ENCODE measurements at regions not wholly inside any gene's neighbourhood (a gene's known extent, or its start where the extent isn't known, plus 50 kb on each side); places are given as distances from the start of the nearest gene placed in this dataset.
A peak's percentile ranks its signal among the peaks of the same experiment; 100 is the strongest.

DNA sequence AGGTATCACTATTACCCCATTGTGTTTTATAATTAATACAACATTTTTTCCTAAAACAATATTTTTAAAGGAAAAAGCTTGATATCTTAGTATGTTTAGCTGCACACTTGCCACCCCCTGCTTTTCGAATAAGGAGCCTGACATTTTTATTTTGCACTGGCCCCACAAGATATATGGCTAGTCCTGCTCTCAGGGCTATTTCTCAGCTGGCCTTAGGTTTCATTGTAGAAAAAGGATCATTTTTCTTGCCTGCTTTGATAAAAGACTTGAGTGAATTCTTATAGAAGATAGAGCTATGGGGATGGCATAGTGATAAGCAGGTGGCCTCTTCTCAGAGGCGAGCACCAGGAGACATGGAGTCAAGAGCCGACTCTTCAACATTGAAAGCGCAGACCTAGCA is 167.0 kb downstream of the FAM78B start:
- TF ChIP-seq, protein P1, sequence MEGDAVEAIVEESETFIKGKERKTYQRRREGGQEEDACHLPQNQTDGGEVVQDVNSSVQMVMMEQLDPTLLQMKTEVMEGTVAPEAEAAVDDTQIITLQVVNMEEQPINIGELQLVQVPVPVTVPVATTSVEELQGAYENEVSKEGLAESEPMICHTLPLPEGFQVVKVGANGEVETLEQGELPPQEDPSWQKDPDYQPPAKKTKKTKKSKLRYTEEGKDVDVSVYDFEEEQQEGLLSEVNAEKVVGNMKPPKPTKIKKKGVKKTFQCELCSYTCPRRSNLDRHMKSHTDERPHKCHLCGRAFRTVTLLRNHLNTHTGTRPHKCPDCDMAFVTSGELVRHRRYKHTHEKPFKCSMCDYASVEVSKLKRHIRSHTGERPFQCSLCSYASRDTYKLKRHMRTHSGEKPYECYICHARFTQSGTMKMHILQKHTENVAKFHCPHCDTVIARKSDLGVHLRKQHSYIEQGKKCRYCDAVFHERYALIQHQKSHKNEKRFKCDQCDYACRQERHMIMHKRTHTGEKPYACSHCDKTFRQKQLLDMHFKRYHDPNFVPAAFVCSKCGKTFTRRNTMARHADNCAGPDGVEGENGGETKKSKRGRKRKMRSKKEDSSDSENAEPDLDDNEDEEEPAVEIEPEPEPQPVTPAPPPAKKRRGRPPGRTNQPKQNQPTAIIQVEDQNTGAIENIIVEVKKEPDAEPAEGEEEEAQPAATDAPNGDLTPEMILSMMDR (IDR thresholded peaks at IDR 0.05; ENCODE audit: low read depth, low read length, missing control alignments), result no peak
- H3K4me3 ChIP-seq (replicated peaks; ENCODE audit: low read depth, low read length), result no peak overlapping the region
- DNase-seq (ENCODE audit: extremely low read depth, low read depth), result no peak

DNA sequence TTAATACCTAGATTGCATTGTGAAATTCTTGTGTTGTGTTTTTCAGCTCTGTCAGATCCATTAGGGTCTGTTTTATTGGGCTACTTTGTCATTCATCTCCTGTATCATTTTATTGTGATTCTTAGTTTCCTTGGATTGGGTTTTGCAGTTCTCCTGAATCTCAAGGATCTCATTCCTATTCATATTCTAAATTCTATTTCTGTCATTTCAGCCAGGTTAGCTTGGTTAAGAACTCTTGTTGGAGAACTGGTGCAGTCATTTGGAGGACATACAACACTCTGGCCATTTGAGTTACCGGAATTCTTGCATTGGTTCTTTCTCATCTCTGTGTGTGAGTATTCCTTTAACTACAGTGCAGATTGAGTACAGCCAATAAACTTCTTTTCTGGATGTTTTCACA is 159.6 kb downstream of the FAM78B start:
- no peak overlapping the region for H3K4me3 ChIP-seq (replicated peaks; ENCODE audit: low read depth, low read length)
- TF ChIP-seq, protein P1 (IDR thresholded peaks at IDR 0.05; ENCODE audit: low read depth, low read length, missing control alignments), result no peak
- no peak for DNase-seq (ENCODE audit: extremely low read depth, low read depth)

DNA sequence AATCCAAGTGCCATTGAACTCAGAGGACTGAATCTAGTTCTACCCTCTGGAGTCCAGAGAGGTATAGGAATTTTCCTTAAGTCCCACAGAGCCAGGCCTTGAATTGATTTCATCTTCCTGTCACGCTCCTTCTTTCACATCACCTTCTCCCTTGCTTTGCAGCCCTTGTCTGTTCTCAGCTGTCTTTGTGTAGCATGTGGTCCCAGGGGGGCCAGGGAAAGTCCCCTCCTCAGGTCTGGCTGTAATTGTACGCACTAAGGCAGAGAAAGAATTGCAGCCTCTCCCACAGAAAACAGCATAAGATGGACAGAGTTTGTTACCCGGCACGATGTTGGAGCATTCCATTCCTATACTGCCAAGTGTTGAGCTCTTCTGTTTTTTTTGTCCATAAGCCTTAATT is 153.6 kb downstream of the FAM78B start:
- no peak for DNase-seq (ENCODE audit: extremely low read depth, low read depth)
- TF ChIP-seq, protein P1 (IDR thresholded peaks at IDR 0.05; ENCODE audit: low read depth, low read length, missing control alignments), result no peak
- H3K4me3 ChIP-seq (replicated peaks; ENCODE audit: low read depth, low read length), result no peak overlapping the region

DNA sequence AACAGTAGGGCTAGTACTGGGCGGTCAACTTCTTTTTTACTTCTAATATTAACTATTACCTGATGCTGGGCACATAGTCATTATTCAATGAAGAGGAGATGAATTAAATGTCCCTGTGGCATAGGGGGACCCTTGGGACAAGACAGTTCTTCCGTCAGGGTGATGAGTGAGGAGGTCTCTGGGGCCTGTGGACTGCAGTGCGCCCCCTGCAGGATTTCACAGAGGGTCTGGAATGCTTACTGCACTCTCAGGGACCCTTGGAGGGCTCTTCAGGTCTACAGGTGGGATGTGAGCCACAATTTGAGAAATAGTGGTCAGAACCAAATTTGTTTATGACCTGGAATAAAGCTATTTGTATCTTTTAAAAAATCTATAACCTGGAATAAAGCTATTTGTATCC is 149.4 kb downstream of the FAM78B start:
- TF ChIP-seq, protein P1 (IDR thresholded peaks at IDR 0.05; ENCODE audit: low read depth, low read length, missing control alignments), result peak; percentile 48
- H3K4me3 ChIP-seq (replicated peaks; ENCODE audit: low read depth, low read length), result no peak overlapping the region
- DNase-seq (ENCODE audit: extremely low read depth, low read depth), result no peak
